Heart left ventricle (tissue), 13 donors: ENCODE measurements at regions not wholly inside any gene's neighbourhood (a gene's known extent, or its start where the extent isn't known, plus 50 kb on each side); places are given as distances from the start of the nearest gene placed in this dataset.

ENCODE experiments used
- POLR2A ChIP-seq, 2 donors: fragments of 450-650 bp; IDR thresholded peaks; one replicate each; pipeline ENCODE4 v1.6.1; 2017; ENCODE audit warnings: antibody characterized with exemption in 2 of 2, mild to moderate bottlenecking in 2 of 2, moderate library complexity in 2 of 2
- TF ChIP-seq, protein P1 (sequence below), 12 donors: fragments of 200-600 bp; sonication (generic) in 4 of 12; IDR thresholded peaks; one replicate each; pipeline versions ENCODE4 v1.5.0 to v1.8.0; 2018 to 2022; ENCODE audit warnings: antibody characterized with exemption in 12 of 12, mild to moderate bottlenecking in 5 of 12
- donor health status: ischemic (EF 13 %, LVEDD 7.1; RV severe dilation, severe dysfunction).
- donor health status: DM: no; HTN: yes; CAD: no.
- donor health status: DM: no; HTN: no; CAD: no.
- donor health status: ischemic (EF 25% LVEDD 6.9; RV normal size, moderate dysfunction).
- donor health status: ischemic (EF 25% LVEDD 5.7; RV mildly dilated, moderate dysfunction).
- donor health status: ischemic (EF 35%, LVEDD 5.7; RV mildly dilated, moderate dysfunction).
- donor health status: nonischemic (EF 11% LVEDD 7.7; RV severe dilation, severe dysfunction).
- donor health status: DM: yes; HTN: yes; CAD: no.
- donor health status: PGD.
- donor health status: ischemic (EF 29% LVEDD 5.4; RV normal size, mild dysfunction).
- donor health status: nonischemic (EF 23%, LVEDD 6.1; RV moderate dilation, normal function).

DNA sequence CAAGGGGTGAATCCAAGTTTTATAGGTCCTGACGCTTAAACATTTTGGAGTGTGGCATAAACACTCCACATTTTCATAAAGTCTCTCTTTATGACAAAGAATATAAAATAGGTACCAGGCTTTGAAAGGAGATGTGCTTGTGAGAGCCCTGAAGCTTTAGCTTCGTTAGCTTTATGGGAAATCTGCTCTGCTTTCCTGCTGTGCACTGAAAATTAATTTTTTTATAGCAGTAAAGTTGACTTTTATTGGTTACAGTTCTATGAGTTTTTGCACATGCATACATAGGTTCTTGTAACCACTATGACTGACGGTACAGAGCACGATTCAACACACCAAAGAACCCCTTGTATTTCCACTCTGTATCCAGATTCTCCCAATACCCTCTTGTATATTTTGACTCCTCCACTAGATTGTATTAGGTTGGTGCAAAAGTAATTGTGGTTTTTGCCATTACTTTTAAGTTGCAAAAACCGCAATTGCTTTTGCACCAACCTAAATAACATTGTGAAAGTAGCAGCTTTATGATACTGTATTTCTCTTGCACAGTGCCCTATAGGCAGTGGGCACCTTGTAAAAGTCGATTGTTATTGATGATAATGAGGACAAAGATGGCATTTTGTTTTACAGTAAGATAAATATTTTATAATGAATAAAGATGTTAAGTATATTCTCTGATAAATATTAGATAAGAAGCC lies 145.2 kb upstream of the AKIRIN2 start:
- no peak for TF ChIP-seq POLR2A (IDR thresholded peaks at IDR 0.05)
- TF ChIP-seq, protein P1, sequence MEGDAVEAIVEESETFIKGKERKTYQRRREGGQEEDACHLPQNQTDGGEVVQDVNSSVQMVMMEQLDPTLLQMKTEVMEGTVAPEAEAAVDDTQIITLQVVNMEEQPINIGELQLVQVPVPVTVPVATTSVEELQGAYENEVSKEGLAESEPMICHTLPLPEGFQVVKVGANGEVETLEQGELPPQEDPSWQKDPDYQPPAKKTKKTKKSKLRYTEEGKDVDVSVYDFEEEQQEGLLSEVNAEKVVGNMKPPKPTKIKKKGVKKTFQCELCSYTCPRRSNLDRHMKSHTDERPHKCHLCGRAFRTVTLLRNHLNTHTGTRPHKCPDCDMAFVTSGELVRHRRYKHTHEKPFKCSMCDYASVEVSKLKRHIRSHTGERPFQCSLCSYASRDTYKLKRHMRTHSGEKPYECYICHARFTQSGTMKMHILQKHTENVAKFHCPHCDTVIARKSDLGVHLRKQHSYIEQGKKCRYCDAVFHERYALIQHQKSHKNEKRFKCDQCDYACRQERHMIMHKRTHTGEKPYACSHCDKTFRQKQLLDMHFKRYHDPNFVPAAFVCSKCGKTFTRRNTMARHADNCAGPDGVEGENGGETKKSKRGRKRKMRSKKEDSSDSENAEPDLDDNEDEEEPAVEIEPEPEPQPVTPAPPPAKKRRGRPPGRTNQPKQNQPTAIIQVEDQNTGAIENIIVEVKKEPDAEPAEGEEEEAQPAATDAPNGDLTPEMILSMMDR (IDR thresholded peaks at IDR 0.05) = no peak
